Keratinocyte (primary cell): ENCODE measurements at regions not wholly inside any gene's neighbourhood (a gene's known extent, or its start where the extent isn't known, plus 50 kb on each side); places are given as distances from the start of the nearest gene placed in this dataset.

Experiments
- DNase-seq: peaks from one replicate; pipeline ENCODE4 v3.0.0-alpha.2; 2011; ENCODE audit warnings: low read depth, missing footprints, low spot score
- FAIRE-seq: peaks from 2 replicates; lab custom pipeline; 2011; peaks lifted over from hg19 to GRCh38; lab: Jason Lieb, UNC
- H2AFZ ChIP-seq: 2 replicates; pipeline ENCODE4 v1.6.0; 2012; ENCODE audit warnings: low read length, control low read depth, inconsistent platforms; ENCODE audit not compliant: control insufficient read depth
- H3K27ac ChIP-seq: 2 replicates; pipeline ENCODE4 v1.5.1; 2011; ENCODE audit warnings: low read length; ENCODE audit not compliant: control insufficient read depth, insufficient read depth
- H3K27me3 ChIP-seq: 3 replicates; pipeline ENCODE4 v1.6.0; 2011; ENCODE audit warnings: low read length; ENCODE audit not compliant: control insufficient read depth, insufficient read depth; ENCODE audit errors: extremely low read depth
- H3K36me3 ChIP-seq, 2 experiments: 2 replicates in 1 of 2; 3 replicates in 1 of 2; pipeline ENCODE4 v1.5.1; 2011; ENCODE audit warnings: low read length in 2 of 2, mild to moderate bottlenecking in 1 of 2; ENCODE audit not compliant: control insufficient read depth in 2 of 2, insufficient read depth in 2 of 2; ENCODE audit errors: extremely low read depth in 1 of 2
- H3K4me1 ChIP-seq: 3 replicates; pipeline ENCODE4 v1.5.1; 2011; ENCODE audit warnings: low read length; ENCODE audit not compliant: control insufficient read depth, insufficient read depth; ENCODE audit errors: extremely low read depth
- H3K4me2 ChIP-seq: 3 replicates; pipeline ENCODE4 v1.6.0; 2011; ENCODE audit warnings: low read depth, low read length; ENCODE audit not compliant: control insufficient read depth, insufficient read depth; ENCODE audit errors: extremely low read depth
- H3K4me3 ChIP-seq, 3 experiments: fragments of 200-600 bp in 1 of 3; sonication (generic) in 1 of 3; 2 replicates in 2 of 3; 3 replicates in 1 of 3; pipeline ENCODE4 v1.5.1; 2011 to 2016; ENCODE audit warnings: low read length in 3 of 3, mild to moderate bottlenecking in 3 of 3, control low read depth in 2 of 3, inconsistent platforms in 1 of 3, low read depth in 1 of 3, mixed read lengths in 1 of 3, mixed run types in 1 of 3, moderate library complexity in 1 of 3; ENCODE audit not compliant: control insufficient read depth in 2 of 3, insufficient read depth in 2 of 3; ENCODE audit errors: extremely low read depth in 1 of 3
- H3K79me2 ChIP-seq: 2 replicates; pipeline ENCODE4 v1.6.0; 2012; ENCODE audit warnings: low read length; ENCODE audit not compliant: control insufficient read depth, insufficient read depth
- H3K9ac ChIP-seq: 3 replicates; pipeline ENCODE4 v1.6.0; 2011; ENCODE audit warnings: low read length; ENCODE audit not compliant: control insufficient read depth, insufficient read depth; ENCODE audit errors: extremely low read depth
- H3K9me1 ChIP-seq: 3 replicates; pipeline ENCODE4 v1.6.0; 2011; ENCODE audit warnings: low read length; ENCODE audit not compliant: control insufficient read depth, insufficient read depth; ENCODE audit errors: extremely low read depth
- H3K9me3 ChIP-seq: 2 replicates; pipeline ENCODE4 v1.5.1; 2012; ENCODE audit warnings: low read depth, low read length; ENCODE audit not compliant: control insufficient read depth
- H4K20me1 ChIP-seq: 3 replicates; pipeline ENCODE4 v1.6.0; 2011; ENCODE audit warnings: low read length; ENCODE audit not compliant: control insufficient read depth, insufficient read depth; ENCODE audit errors: extremely low read depth
- CTCF ChIP-seq, 3 experiments: IDR thresholded peaks in 1 of 3; conservative IDR thresholded peaks in 1 of 3; optimal IDR thresholded peaks in 1 of 3; 2 replicates in 2 of 3; 3 replicates in 1 of 3; pipeline versions ENCODE3 to v1.5.1; 2011; ENCODE audit warnings: low read length in 3 of 3, mild to moderate bottlenecking in 3 of 3, moderate library complexity in 2 of 3, control low read depth in 1 of 3, inconsistent platforms in 1 of 3; ENCODE audit not compliant: insufficient read depth in 2 of 3; ENCODE audit errors: extremely low read depth in 1 of 3
- EZH2 ChIP-seq: IDR thresholded peaks from one replicate; pipeline ENCODE4 v1.6.1; 2012; ENCODE audit warnings: inconsistent platforms, mild to moderate bottlenecking, low read length, moderate library complexity
- dilution Hi-C: fragments of 300-500 bp; cut with MboI; formaldehyde crosslinking; loops from one replicate; pipeline ENCODE4 v1.7.0; 2020; ENCODE audit warnings: low sequenced_read_pairs; ENCODE audit not compliant: extremely low pct_ligation_motif_present

GRCh38 chr11:27600656-27601055 lies 94.1 kb upstream of the LIN7C start:
- H3K36me3 ChIP-seq = no peaks in the 10 kb centered on the region
- no peak overlapping the region for H3K4me3 ChIP-seq
- H3K9me3 ChIP-seq = no peaks in the 10 kb centered on the region
- H3K9me1 ChIP-seq = no peaks in the 10 kb centered on the region
- H4K20me1 ChIP-seq = no peaks in the 10 kb centered on the region
- H3K27me3 ChIP-seq = no peaks in the 10 kb centered on the region
- TF ChIP-seq CTCF (optimal IDR thresholded peaks at IDR 0.05 in 1 of 3, IDR thresholded peaks at IDR 0.05 in 1 of 3, conservative IDR thresholded peaks at IDR 0.05 in 1 of 3; ENCODE audit: extremely low read depth in 1 of 3, insufficient read depth in 2 of 3, low read length in 3 of 3) (no peak), EZH2 (no peak)
- no peak overlapping the region for H3K27ac ChIP-seq
- no peaks in the 10 kb centered on the region for H3K79me2 ChIP-seq
- H2AFZ ChIP-seq = no peak overlapping the region
- H3K4me1 ChIP-seq = no peaks in the 10 kb centered on the region
- dilution Hi-C loops = no loop called here
- FAIRE-seq (no peak), DNase-seq (no peak)
- H3K4me2 ChIP-seq = no peak overlapping the region
- no peak overlapping the region for H3K9ac ChIP-seq

- Histone ChIP-seq H4K20me1 (no peaks in the 10 kb centered on the region), H3K79me2 (no peaks in the 10 kb centered on the region), H2AFZ (no peak overlapping the region), H3K27me3 (no peaks in the 10 kb centered on the region), H3K4me1 (no peaks in the 10 kb centered on the region), H3K4me3 (no peak overlapping the region), H3K4me2 (no peak overlapping the region), H3K9ac (no peak overlapping the region), H3K27ac (no peak overlapping the region), H3K36me3 (no peaks in the 10 kb centered on the region), H3K9me1 (no peaks in the 10 kb centered on the region), H3K9me3 (no peaks in the 10 kb centered on the region)
- TF ChIP-seq EZH2 = no peak
- peak in 1 of 3 experiments; percentile 31 for TF ChIP-seq CTCF (optimal IDR thresholded peaks at IDR 0.05 in 1 of 3, IDR thresholded peaks at IDR 0.05 in 1 of 3, conservative IDR thresholded peaks at IDR 0.05 in 1 of 3; ENCODE audit: extremely low read depth in 1 of 3, insufficient read depth in 2 of 3, low read length in 3 of 3)
- FAIRE-seq (no peak), DNase-seq (no peak)
- dilution Hi-C loops = no loop called here
Measured at GRCh38 chr11:27599217-27599616, 92.6 kb upstream of the LIN7C start.
